ENCODE measurements at regions not wholly inside any gene's neighbourhood (a gene's known extent, or its start where the extent isn't known, plus 50 kb on each side); places are given as distances from the start of the nearest gene placed in this dataset.

- no peak overlapping the region for H3K4me3 ChIP-seq (replicated peaks; ENCODE audit: insufficient read depth, low read length)
- TF ChIP-seq CTCF (IDR thresholded peaks at IDR 0.05; ENCODE audit: insufficient read depth, low read length) (no peak), REST (IDR thresholded peaks at IDR 0.05; ENCODE audit: insufficient replicate concordance, low read depth) (no peak), POLR2AphosphoS5 (IDR thresholded peaks at IDR 0.05; ENCODE audit: low read depth) (no peak), SPI1 (IDR thresholded peaks at IDR 0.05; ENCODE audit: borderline replicate concordance, low read depth) (no peak), GABPA (IDR thresholded peaks at IDR 0.05; ENCODE audit: low read depth) (no peak)
- DNase-seq (ENCODE audit: low read depth in 1 of 2, low spot score in 1 of 2): no peak
- H3K27me3 ChIP-seq (ENCODE audit: insufficient read depth, poor library complexity, severe bottlenecking): no peaks in the 10 kb centered on the region
- no peak overlapping the region for H3K27ac ChIP-seq (replicated peaks)
These were observed 172.7 kb downstream of the SLITRK1 start for GRCh38 chr13:83709426-83710132.

- DNase-seq (ENCODE audit: low read depth in 1 of 2, low spot score in 1 of 2): no peak
- H3K27ac ChIP-seq (replicated peaks): no peak overlapping the region
- TF ChIP-seq GABPA (IDR thresholded peaks at IDR 0.05; ENCODE audit: low read depth): no peak
- TF ChIP-seq SPI1 (IDR thresholded peaks at IDR 0.05; ENCODE audit: borderline replicate concordance, low read depth): no peak
- TF ChIP-seq REST (IDR thresholded peaks at IDR 0.05; ENCODE audit: insufficient replicate concordance, low read depth): no peak
- TF ChIP-seq CTCF (IDR thresholded peaks at IDR 0.05; ENCODE audit: insufficient read depth, low read length): no peak
- no peak for TF ChIP-seq POLR2AphosphoS5 (IDR thresholded peaks at IDR 0.05; ENCODE audit: low read depth)
- H3K4me3 ChIP-seq (replicated peaks; ENCODE audit: insufficient read depth, low read length): no peak overlapping the region
- no peaks in the 10 kb centered on the region for H3K27me3 ChIP-seq (ENCODE audit: insufficient read depth, poor library complexity, severe bottlenecking)
These were observed 180.3 kb downstream of the SLITRK1 start for GRCh38 chr13:83702021-83702420.

GRCh38 chr13:83692800-83693199 is 189.5 kb downstream of the SLITRK1 start:
- TF ChIP-seq SPI1 (IDR thresholded peaks at IDR 0.05; ENCODE audit: borderline replicate concordance, low read depth) (no peak), GABPA (IDR thresholded peaks at IDR 0.05; ENCODE audit: low read depth) (no peak), REST (IDR thresholded peaks at IDR 0.05; ENCODE audit: insufficient replicate concordance, low read depth) (no peak)
- Histone ChIP-seq H3K27ac (replicated peaks) (no peak overlapping the region), H3K27me3 (ENCODE audit: insufficient read depth, poor library complexity, severe bottlenecking) (no peaks in the 10 kb centered on the region), H3K4me3 (replicated peaks; ENCODE audit: insufficient read depth, low read length) (no peak overlapping the region)
- no peak for DNase-seq (ENCODE audit: low read depth in 1 of 2, low spot score in 1 of 2)

All from HL-60 (cell line).